HEK293 (cell line): ENCODE measurements at regions not wholly inside any gene's neighbourhood (a gene's known extent, or its start where the extent isn't known, plus 50 kb on each side); places are given as distances from the start of the nearest gene placed in this dataset.

Source experiments
- CTCF ChIA-PET: fragments of 350-600 bp; formaldehyde crosslinking; extraction: SDS; loops from one replicate; lab custom pipeline; 2021; ENCODE audit warnings: antibody characterized with exemption; lab: Yijun Ruan, JAX
- POLR2A ChIA-PET: fragments of 300-600 bp; formaldehyde crosslinking; extraction: SDS; loops from one replicate; lab custom pipeline; 2020; ENCODE audit warnings: antibody characterized with exemption, inconsistent platforms; lab: Yijun Ruan, JAX
- H3K27ac ChIP-seq: fragments of 200-500 bp; sonication (Bioruptor generic); 2 replicates; pipeline ENCODE4 v1.5.1; 2014; ENCODE audit warnings: low read depth, low read length, control low read depth, inconsistent platforms; ENCODE audit errors: extremely low read depth
- H3K36me3 ChIP-seq, 2 experiments: fragments of 200-500 bp in 1 of 2; sonication (Bioruptor generic) in 1 of 2; 1 replicate in 1 of 2; 2 replicates in 1 of 2; pipeline ENCODE4 v1.5.1; 2014 to 2017; ENCODE audit warnings: inconsistent platforms in 2 of 2, low read length in 2 of 2; ENCODE audit not compliant: control insufficient read depth in 2 of 2, insufficient read depth in 1 of 2
- H3K4me1 ChIP-seq: fragments of 200-500 bp; sonication (Bioruptor generic); 2 replicates; pipeline ENCODE4 v1.5.1; 2014; ENCODE audit warnings: mild to moderate bottlenecking, low read length, inconsistent platforms; ENCODE audit not compliant: control insufficient read depth, insufficient read depth
- H3K4me3 ChIP-seq: 2 replicates; pipeline ENCODE4 v1.5.1; 2011; ENCODE audit warnings: low read depth, mild to moderate bottlenecking, control low read depth, low read length, moderate library complexity
- H3K9me3 ChIP-seq: fragments of 200-500 bp; sonication (Bioruptor generic); 2 replicates; pipeline ENCODE4 v1.5.1; 2014; ENCODE audit warnings: low read depth, low read length, inconsistent platforms; ENCODE audit not compliant: control insufficient read depth, insufficient read depth
- AEBP2 ChIP-seq: fragments of 450-650 bp; formaldehyde crosslinking; IDR thresholded peaks from 2 replicates; pipeline ENCODE4 v1.5.1; 2016; ENCODE audit warnings: missing biosample characterization, missing genetic modification characterization, borderline replicate concordance
- CTCF ChIP-seq: fragments of 450-650 bp; formaldehyde crosslinking; IDR thresholded peaks from 2 replicates; pipeline ENCODE4 v1.5.1; 2016; ENCODE audit warnings: missing biosample characterization, missing genetic modification characterization
- FEZF1 ChIP-seq: fragments of 450-650 bp; formaldehyde crosslinking; IDR thresholded peaks from 2 replicates; pipeline ENCODE4 v1.5.1; 2016; ENCODE audit warnings: missing biosample characterization, missing genetic modification characterization
- KLF1 ChIP-seq: fragments of 450-650 bp; formaldehyde crosslinking; IDR thresholded peaks from 2 replicates; pipeline ENCODE4 v1.5.1; 2016; ENCODE audit warnings: missing biosample characterization, missing genetic modification characterization
- SETDB1 ChIP-seq: IDR thresholded peaks from one replicate; pipeline ENCODE4 v1.6.1; 2017; ENCODE audit warnings: mild to moderate bottlenecking, low read length, moderate library complexity, mixed read lengths; ENCODE audit not compliant: insufficient read length
- ZFHX2 ChIP-seq: fragments of 450-650 bp; formaldehyde crosslinking; conservative IDR thresholded peaks from 2 replicates; pipeline ENCODE4 v1.5.1; 2016; ENCODE audit warnings: missing biosample characterization, missing genetic modification characterization
- ZNF155 ChIP-seq: fragments of 450-650 bp; formaldehyde crosslinking; IDR thresholded peaks from 2 replicates; pipeline ENCODE4 v1.5.1; 2016; ENCODE audit warnings: missing biosample characterization, missing genetic modification characterization
- ZNF16 ChIP-seq: fragments of 450-650 bp; formaldehyde crosslinking; IDR thresholded peaks from 2 replicates; pipeline ENCODE4 v1.5.1; 2016; ENCODE audit warnings: low read depth, missing biosample characterization, missing genetic modification characterization
- ZNF350 ChIP-seq: fragments of 450-650 bp; formaldehyde crosslinking; IDR thresholded peaks from 2 replicates; pipeline ENCODE4 v1.5.0; 2017; ENCODE audit warnings: missing biosample characterization, mild to moderate bottlenecking, missing genetic modification characterization
- ZNF426 ChIP-seq: fragments of 450-650 bp; formaldehyde crosslinking; IDR thresholded peaks from 2 replicates; pipeline ENCODE4 v1.5.1; 2017; ENCODE audit warnings: missing biosample characterization, missing genetic modification characterization, mild to moderate bottlenecking, inconsistent platforms, moderate library complexity
- ZNF521 ChIP-seq: fragments of 450-650 bp; formaldehyde crosslinking; IDR thresholded peaks from 2 replicates; pipeline ENCODE4 v1.5.1; 2017; ENCODE audit warnings: missing biosample characterization, mild to moderate bottlenecking, missing genetic modification characterization
- ZNF621 ChIP-seq: fragments of 450-650 bp; formaldehyde crosslinking; IDR thresholded peaks from 2 replicates; pipeline ENCODE4 v1.5.1; 2017; ENCODE audit warnings: missing biosample characterization, missing genetic modification characterization
- ZNF626 ChIP-seq: fragments of 450-650 bp; sonication (Bioruptor Pico); formaldehyde crosslinking; IDR thresholded peaks from 2 replicates; pipeline ENCODE4 v1.5.1; 2018; ENCODE audit warnings: missing biosample characterization, missing genetic modification characterization, inconsistent platforms
- ZNF76 ChIP-seq: fragments of 450-650 bp; formaldehyde crosslinking; IDR thresholded peaks from 2 replicates; pipeline ENCODE4; 2016; ENCODE audit warnings: low read depth, missing biosample characterization, missing genetic modification characterization, borderline replicate concordance
- ZNF830 ChIP-seq: fragments of 450-650 bp; IDR thresholded peaks from 2 replicates; pipeline ENCODE4 v1.5.0; 2018; ENCODE audit warnings: missing biosample characterization, missing genetic modification characterization, low read depth, mild to moderate bottlenecking, moderate library complexity
- ZNF843 ChIP-seq: fragments of 450-650 bp; formaldehyde crosslinking; IDR thresholded peaks from 2 replicates; pipeline ENCODE4 v1.5.1; 2016; ENCODE audit warnings: missing biosample characterization, missing genetic modification characterization
- ZSCAN16 ChIP-seq: fragments of 450-650 bp; formaldehyde crosslinking; IDR thresholded peaks from 2 replicates; pipeline ENCODE4 v1.5.1; 2016; ENCODE audit warnings: missing biosample characterization, missing genetic modification characterization

GRCh38 chr11:122187373-122188165 lies 71.6 kb upstream of the BLID start (continued):
- TF ChIP-seq AEBP2 (tag by site-specific recombination) (no peak), ZSCAN16 (tag by site-specific recombination) (no peak), ZNF155 (tag by site-specific recombination) (no peak)

- Histone ChIP-seq H3K4me3 (no peak overlapping the region), H3K27ac (no peak overlapping the region), H3K36me3 (no peaks in the 10 kb centered on the region), H3K4me1 (no peaks in the 10 kb centered on the region), H3K9me3 (no peaks in the 10 kb centered on the region)
- CTCF ChIA-PET: no interaction called here
- POLR2A ChIA-PET: no interaction called here
- peak; percentile 73 for TF ChIP-seq SETDB1
- TF ChIP-seq ZNF350 (tag by site-specific recombination): no peak
These were observed 70.5 kb upstream of the BLID start for GRCh38 chr11:122186439-122187080.

GRCh38 chr11:122183933-122184332 lies 67.9 kb upstream of the BLID start:
- H3K27ac ChIP-seq: no peak overlapping the region
- H3K36me3 ChIP-seq: no peaks in the 10 kb centered on the region
- POLR2A ChIA-PET: interaction anchor here (1.2 kb wide), 1 partner anchor 13 kb away, joined by 3 read pairs; no protein-coding TSS in a partner anchor
- H3K4me3 ChIP-seq: no peak overlapping the region
- H3K9me3 ChIP-seq: no peaks in the 10 kb centered on the region
- 0 out of 2 replicates have a peak, but pooled peaks cover 4% of the 10 kb centered on the region for H3K4me1 ChIP-seq
- CTCF ChIA-PET: interaction anchor here (0.5 kb wide), 1 partner anchor 1523 kb away, joined by 5 read pairs; no protein-coding TSS in a partner anchor
- TF ChIP-seq ZNF426 (tag by site-specific recombination) (no peak), KLF1 (tag by site-specific recombination) (no peak)

- H3K9me3 ChIP-seq: no peaks in the 10 kb centered on the region
- H3K36me3 ChIP-seq: no peaks in the 10 kb centered on the region
These were observed 65.9 kb upstream of the BLID start for GRCh38 chr11:122181893-122182292.

More at GRCh38 chr11:122181893-122182292, 65.9 kb upstream of the BLID start:
- Histone ChIP-seq H3K27ac (no peak overlapping the region), H3K4me1 (0 out of 2 replicates have a peak, but pooled peaks cover 4% of the 10 kb centered on the region), H3K4me3 (no peak overlapping the region)
- TF ChIP-seq CTCF (tag by site-specific recombination) (no peak), ZNF843 (tag by site-specific recombination) (no peak), ZNF521 (tag by site-specific recombination) (no peak), ZNF626 (tag by site-specific recombination) (no peak), FEZF1 (no peak), ZNF830 (tag by site-specific recombination) (no peak), ZNF16 (tag by site-specific recombination) (no peak), ZNF621 (tag by site-specific recombination) (no peak), ZFHX2 (tag by site-specific recombination) (no peak), AEBP2 (tag by site-specific recombination) (no peak), ZNF76 (no peak)
- ChIA-PET POLR2A (no interaction called here), CTCF (interaction anchor here (0.6 to 1.2 kb wide), 3 partner anchors 21 to 34 kb away, joined by 3 read pairs; no protein-coding TSS in a partner anchor)
